GM21360 (cell line): ENCODE measurements at regions not wholly inside any gene's neighbourhood (a gene's known extent, or its start where the extent isn't known, plus 50 kb on each side); places are given as distances from the start of the nearest gene placed in this dataset.

Experiments
- ATAC-seq: cut with Tn5 transposase; IDR thresholded peaks from one replicate; pipeline ENCODE4 v1.9.1; 2021; ENCODE audit warnings: mild to moderate bottlenecking, moderate library complexity; ENCODE audit not compliant: unreplicated experiment

DNA sequence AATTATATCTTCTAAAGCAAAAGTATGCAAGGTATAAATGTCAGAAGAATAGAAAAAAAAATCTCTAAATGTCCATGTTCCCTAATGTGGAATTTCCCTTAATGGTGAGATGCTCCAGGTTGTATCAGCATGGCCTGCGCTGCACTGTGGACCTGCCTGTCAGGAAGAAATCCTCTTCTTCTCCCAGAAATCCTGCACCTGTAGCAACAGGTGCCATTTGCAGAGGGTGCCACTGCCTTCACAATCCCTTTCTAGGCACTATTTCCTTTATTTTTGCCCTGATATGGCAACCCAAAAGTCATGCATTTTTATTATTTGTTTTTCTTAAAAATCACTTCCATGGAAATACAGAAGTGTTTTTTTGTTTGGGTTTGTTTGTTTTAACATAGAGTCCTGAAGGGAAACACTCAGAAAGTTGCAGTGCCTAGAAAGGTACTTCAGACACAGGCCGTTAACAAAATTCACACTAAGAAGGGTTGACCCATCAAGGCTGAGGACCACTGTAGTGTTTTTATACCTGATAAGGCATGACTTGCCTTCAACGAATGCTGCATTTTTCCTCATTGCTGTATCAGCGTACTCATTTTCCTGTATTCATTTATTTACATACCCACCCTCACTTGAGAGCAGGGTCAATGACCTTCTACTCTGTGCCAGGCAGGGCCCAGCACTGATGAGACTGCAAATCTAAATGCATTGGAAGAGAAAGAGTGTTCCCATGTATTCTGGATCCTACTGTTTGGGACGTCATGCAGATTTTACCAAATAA is 177.8 kb downstream of the SNX18 start:
- ATAC-seq: no peak

- no peak for ATAC-seq
These were observed 176.5 kb downstream of the SNX18 start for GRCh38 chr5:54693936-54694657.

GRCh38 chr5:54692631-54693030 is 175.1 kb downstream of the SNX18 start:
- no peak for ATAC-seq

GRCh38 chr5:54691656-54692055 is 174.1 kb downstream of the SNX18 start:
- ATAC-seq: no peak

DNA sequence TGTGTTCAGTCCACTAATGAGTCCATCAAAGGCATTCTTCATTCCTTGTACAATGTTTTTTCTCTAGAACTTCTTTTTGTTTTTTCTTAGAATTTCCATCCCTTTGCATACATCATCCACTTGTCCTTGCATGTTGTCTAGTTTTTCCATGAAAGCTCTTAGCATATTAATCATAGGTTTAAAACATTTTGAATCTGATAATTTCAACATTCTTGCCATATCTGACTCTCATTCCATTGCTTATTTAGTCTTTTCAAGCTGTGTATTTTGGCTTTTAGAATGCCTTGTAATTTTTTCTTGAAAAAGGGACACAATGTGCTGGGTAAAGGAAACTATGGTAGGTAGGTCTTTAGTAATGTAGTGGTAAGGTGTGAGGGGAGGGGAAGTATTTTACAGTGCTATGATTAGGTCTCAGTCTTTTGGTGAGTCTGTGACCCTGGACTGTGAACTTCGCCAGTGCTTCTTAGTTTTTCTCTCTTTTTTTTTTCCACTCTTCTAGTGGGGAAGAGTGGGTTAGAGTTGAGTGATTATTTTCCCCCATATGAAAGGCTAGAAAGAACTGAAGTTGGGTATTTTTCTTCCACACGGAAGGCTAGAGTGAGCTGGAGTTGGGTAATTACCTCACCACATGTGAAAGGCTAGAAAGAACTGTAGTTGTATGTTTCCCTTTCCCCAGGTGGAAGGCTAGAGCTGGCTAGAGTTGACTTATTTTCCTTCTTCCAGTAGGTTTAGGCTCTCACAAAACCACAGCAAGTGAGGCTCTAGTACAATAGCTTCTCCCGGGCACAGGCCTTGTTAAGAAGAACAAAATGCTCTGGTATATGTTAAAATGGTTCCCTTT is 172.1 kb downstream of the SNX18 start:
- no peak for ATAC-seq

GRCh38 chr5:54680998-54681397 is 163.4 kb downstream of the SNX18 start:
- no peak for ATAC-seq

DNA sequence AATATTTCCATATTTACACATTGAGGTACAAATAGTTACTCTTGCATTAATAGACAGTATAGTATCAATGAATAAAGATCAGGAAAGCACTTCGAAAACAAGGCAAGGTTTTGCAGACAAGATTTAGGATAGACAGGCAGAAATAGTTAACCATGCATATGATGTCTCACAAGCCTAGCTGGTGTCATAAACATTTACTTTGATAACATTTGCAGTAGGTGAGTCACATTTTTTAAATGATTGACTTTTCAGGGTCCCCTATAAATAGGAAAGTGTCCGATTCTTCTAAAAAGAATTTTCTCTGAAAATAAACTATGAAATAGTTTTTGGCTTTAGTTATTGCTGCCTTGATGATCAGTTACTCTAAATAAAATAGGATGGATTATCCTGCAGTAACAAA is 162.1 kb downstream of the SNX18 start:
- ATAC-seq: no peak

DNA sequence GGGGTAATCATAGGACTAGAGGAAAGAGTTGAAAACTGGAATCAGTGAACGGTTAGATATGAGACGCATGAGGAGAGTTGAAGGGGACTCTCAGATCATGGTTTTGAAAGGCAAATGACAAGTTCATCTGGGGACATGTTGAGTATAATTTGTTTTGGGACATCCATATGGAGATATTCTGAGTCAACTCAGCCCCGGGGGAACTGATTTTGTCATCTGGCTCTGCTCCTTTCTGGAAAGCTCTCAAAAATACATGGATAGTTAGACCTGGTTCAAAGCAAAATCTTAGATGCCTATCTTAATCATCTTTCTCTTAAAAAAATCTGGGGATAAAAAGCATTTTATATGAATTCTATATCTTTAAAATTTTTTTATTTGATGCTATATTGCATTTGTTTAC is 161.2 kb downstream of the SNX18 start:
- ATAC-seq: no peak

- ATAC-seq: no peak
These were observed 159.2 kb downstream of the SNX18 start for GRCh38 chr5:54676481-54677340.

GRCh38 chr5:54673523-54674225 is 156.1 kb downstream of the SNX18 start:
- ATAC-seq: no peak

DNA sequence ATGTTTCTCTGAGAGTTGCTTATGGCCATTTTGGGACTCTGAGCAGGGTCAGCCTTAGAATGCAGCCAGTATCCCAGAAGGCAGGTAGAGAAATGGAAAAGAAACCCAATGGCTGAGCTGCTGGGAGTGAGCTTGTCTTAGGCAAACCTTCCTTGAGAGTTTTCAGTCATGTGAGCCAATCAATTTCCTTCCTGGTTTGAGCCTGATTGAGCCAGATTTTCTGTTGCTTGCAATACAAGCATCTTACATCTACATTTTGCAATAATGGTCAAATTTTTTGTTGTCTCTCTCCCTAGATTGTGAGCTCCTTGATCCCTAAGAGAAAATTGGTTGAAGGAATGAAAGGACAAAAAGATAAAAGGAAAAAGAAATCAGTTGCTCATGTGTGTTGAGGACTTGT is 155.3 kb downstream of the SNX18 start:
- ATAC-seq: no peak

DNA sequence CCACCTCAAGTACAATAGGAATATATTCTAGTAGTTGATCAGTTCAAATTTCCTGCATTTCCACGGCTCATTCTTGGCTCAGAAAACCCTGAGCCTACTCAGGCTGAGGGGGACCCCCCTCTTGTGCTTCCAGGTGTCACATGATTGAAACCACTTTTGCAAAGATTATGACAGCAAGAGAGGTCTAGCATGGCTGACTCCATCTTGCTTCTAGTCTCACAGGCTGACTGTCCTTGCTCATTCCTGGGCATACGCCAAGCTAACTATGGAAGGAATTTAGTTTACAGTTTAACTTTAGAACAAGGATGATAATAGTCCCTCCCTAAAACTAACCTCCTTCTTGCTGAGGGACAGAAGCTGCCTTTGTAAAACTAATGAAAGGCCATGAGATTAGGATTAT is 154.1 kb downstream of the SNX18 start:
- no peak for ATAC-seq

GRCh38 chr5:54671111-54671531 is 153.6 kb downstream of the SNX18 start:
- no peak for ATAC-seq

GRCh38 chr5:54670281-54670680 is 152.7 kb downstream of the SNX18 start:
- ATAC-seq: no peak

DNA sequence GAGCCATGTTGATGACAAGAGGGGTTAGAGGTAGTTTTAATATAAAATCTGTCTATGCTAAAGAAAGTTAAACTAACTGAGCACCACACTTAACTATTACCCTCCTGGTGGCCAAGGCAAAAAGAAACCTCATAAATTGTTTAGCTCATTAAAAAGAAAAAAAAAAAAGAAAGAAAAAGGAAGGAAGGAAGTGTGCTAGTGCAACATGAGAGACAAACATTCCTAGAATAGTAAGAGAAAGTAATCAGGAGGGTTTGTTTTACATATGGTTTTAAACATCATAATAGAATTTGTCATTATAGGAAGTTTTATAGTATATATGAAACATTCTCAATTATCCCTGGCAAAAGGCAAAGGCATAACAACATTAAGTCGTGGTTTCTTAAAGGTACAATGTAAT is 152.3 kb downstream of the SNX18 start:
- no peak for ATAC-seq

GRCh38 chr5:54669285-54669684 is 151.7 kb downstream of the SNX18 start:
- ATAC-seq: no peak

- ATAC-seq: no peak
These were observed 150.5 kb downstream of the SNX18 start for GRCh38 chr5:54668096-54668495.

DNA sequence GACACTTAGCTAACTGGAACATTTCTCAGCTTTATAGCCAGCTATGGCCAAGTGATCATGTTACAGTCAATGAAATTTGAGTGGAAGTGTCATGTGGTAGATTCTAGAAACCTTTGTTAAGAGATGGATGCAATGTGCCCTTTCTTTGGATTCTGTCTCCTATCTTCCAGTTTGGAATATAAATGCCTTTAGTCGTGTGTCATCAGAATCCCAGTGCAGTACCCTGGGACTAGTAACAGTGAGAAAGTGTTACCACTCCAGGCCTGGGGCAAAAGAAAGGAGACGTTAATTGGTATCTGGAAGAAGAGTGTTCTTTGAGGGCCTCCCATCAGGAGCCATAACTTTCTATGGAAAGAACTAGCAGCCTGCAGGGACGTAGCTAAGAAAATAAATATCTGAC is 149.6 kb downstream of the SNX18 start:
- no peak for ATAC-seq

DNA sequence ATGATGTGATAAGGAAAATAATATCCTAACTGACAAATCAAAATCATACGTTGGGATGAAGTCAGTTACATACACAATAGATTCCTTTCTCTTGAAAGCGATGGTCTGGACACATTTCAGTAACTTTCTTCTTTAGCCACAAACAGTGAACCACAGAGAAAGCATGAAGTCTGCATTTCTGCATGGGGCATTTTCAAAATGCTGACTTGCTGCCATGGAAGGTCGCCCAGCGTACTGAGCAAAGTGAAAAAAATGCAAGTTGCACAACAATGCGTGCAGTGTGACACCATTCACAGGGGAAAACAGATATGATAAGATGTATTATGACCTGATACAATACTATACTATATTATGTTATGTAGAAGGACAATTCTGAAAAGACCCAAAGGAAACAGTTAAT is 146.3 kb downstream of the SNX18 start:
- no peak for ATAC-seq

DNA sequence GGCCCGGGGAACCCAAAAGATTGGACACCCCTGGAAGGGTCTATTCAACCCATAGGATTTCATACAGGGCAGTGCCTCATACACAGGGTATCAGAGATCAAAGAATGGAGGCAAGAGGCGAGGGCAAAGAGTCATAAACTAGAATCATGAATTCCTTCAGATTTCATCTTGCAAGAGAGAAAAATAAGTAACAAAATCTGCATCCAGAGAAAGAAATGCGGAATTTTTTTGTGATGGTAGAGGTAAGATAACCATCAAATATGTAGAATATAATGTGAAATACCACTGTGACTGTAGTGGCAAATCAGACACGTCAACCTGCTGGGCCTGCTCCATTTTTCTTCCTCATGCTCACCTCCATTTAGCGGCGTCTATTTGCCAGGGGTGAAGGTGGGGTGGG is 143.6 kb downstream of the SNX18 start:
- ATAC-seq: no peak
